BE2C (cell line): ENCODE measurements at regions not wholly inside any gene's neighbourhood (a gene's known extent, or its start where the extent isn't known, plus 50 kb on each side); places are given as distances from the start of the nearest gene placed in this dataset.
"Not testable (repeated sequence)": the region's sequence is repeated elsewhere in the genome, so short reads cannot be mapped to it uniquely, and the experiment has no call there.

ENCODE experiments used
- DNase-seq: peaks from one replicate; pipeline ENCODE4 v3.0.0-alpha.2; 2020
- H3K27me3 ChIP-seq: fragments of 250-450 bp; sonication (Bioruptor Pico); 2 replicates; pipeline ENCODE4 v1.5.1; 2020; ENCODE audit warnings: mild to moderate bottlenecking
- H3K36me3 ChIP-seq: fragments of 250-450 bp; sonication (Bioruptor Pico); 2 replicates; pipeline ENCODE4 v1.5.1; 2020; ENCODE audit warnings: mild to moderate bottlenecking
- H3K4me1 ChIP-seq: fragments of 250-450 bp; sonication (Bioruptor Pico); 2 replicates; pipeline ENCODE4 v1.5.1; 2020
- H3K4me3 ChIP-seq: 2 replicates; pipeline ENCODE4 v1.5.1; 2011; ENCODE audit warnings: low read depth, low read length
- H3K9me3 ChIP-seq: fragments of 250-450 bp; sonication (Bioruptor Pico); 2 replicates; pipeline ENCODE4 v1.5.1; 2020
- TF ChIP-seq, protein P1 (sequence below): IDR thresholded peaks from 2 replicates; pipeline ENCODE4 v1.5.1; 2012; ENCODE audit warnings: mild to moderate bottlenecking, low read depth, low read length

DNA sequence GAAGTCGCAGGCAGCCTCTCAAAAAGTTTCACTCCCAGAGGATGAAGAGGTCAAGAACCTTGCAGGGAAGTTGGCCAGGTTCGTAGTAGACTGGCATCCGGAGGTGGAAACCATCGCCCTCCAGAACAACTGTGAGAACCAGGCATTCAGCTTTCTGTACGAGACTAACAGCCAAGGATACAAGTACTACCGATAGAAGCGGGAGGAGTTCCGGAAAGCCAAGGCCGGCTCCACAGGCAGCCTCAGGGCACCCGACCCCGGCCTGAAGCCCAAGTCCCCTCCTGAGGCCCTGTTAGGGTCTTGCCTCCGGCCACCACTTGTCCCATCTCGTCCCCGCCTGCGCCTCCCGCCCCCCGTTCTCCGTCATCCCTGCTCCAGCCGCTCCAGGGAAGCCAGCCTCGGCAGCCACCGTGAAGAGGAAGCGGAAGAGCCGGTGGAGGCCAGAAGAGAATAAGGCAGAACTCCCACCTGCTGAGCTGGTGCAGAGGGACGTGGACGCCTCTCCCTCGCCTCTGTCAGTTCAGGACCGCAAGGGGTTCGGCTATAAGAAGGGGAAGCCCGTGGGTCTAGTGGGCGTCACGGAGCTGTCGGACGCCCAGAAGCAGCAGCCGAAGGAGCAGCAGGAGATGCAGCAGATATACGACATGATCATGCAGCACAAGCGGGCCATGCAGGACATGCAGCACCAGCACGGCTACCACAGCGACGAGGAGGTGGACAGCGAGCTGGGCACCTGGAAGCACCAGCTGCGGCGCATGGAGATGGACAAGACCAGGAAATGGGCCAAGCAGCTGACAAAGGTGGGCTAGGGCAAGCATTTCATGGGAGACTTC, 366.8 kb upstream of the ATXN7L3B start:
- Histone ChIP-seq H3K27me3 (no peaks in the 10 kb centered on the region), H3K4me3 (no peak overlapping the region), H3K36me3 (no peaks in the 10 kb centered on the region), H3K9me3 (no peaks in the 10 kb centered on the region), H3K4me1 (no peaks in the 10 kb centered on the region)
- DNase-seq: no peak
- TF ChIP-seq, protein P1, sequence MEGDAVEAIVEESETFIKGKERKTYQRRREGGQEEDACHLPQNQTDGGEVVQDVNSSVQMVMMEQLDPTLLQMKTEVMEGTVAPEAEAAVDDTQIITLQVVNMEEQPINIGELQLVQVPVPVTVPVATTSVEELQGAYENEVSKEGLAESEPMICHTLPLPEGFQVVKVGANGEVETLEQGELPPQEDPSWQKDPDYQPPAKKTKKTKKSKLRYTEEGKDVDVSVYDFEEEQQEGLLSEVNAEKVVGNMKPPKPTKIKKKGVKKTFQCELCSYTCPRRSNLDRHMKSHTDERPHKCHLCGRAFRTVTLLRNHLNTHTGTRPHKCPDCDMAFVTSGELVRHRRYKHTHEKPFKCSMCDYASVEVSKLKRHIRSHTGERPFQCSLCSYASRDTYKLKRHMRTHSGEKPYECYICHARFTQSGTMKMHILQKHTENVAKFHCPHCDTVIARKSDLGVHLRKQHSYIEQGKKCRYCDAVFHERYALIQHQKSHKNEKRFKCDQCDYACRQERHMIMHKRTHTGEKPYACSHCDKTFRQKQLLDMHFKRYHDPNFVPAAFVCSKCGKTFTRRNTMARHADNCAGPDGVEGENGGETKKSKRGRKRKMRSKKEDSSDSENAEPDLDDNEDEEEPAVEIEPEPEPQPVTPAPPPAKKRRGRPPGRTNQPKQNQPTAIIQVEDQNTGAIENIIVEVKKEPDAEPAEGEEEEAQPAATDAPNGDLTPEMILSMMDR: no peak

DNA sequence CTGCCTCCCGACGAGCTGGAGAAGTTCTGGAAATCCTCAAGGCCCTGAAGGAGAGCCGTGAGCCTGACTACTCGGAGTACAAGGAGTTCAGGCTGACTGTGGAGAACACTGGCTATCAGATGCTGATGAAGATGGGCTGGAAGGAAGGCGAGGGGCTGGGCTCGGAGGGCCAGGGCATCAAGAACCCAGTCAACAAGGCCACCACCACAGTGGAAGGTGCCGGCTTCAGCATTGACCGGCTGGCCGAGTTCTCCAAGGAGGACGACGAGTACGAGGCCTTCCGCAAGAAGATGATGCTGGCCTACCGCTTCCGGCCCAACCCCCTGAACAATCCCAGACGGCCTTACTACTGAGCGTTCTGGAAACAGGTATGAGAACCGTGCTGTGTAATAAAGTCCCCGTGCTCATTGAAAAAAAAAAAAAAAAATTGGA, 366.1 kb upstream of the ATXN7L3B start:
- TF ChIP-seq, protein P1: no peak
- Histone ChIP-seq H3K4me1 (no peaks in the 10 kb centered on the region), H3K9me3 (no peaks in the 10 kb centered on the region), H3K4me3 (no peak overlapping the region), H3K27me3 (no peaks in the 10 kb centered on the region), H3K36me3 (no peaks in the 10 kb centered on the region)
- no peak for DNase-seq

GRCh38 chr12:74174961-74175360, 362.7 kb upstream of the ATXN7L3B start:
- not testable (repeated sequence) for H3K9me3 ChIP-seq, DNase-seq, H3K27me3 ChIP-seq, H3K36me3 ChIP-seq, H3K4me1 ChIP-seq, H3K4me3 ChIP-seq

DNA sequence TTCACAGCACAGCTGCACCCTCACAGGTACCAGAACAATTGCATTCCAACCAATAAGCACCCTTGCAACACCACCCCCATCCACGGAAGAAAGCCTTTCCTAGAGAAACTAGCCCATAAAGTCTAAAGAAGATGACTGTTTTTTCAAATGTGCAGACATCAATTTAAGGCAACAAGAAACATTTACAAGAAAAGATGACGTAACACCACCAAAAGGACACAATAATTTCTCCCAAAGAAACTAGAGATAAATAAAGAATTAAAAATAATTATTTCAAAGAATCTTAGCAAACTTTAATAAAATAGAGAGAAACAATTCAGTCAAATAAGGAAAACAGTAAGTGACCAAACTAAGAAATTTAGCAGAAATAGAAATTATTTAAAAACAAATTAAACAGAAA, 352.3 kb upstream of the ATXN7L3B start:
- TF ChIP-seq, protein P1: no peak
- H3K36me3 ChIP-seq: no peaks in the 10 kb centered on the region
- H3K4me1 ChIP-seq: no peaks in the 10 kb centered on the region
- H3K4me3 ChIP-seq: no peak overlapping the region
- no peaks in the 10 kb centered on the region for H3K27me3 ChIP-seq
- DNase-seq: no peak
- H3K9me3 ChIP-seq: no peaks in the 10 kb centered on the region

- H3K36me3 ChIP-seq: no peaks in the 10 kb centered on the region
- H3K27me3 ChIP-seq: no peaks in the 10 kb centered on the region
- TF ChIP-seq, protein P1: no peak
- H3K4me3 ChIP-seq: no peak overlapping the region
- H3K9me3 ChIP-seq: no peaks in the 10 kb centered on the region
- H3K4me1 ChIP-seq: no peaks in the 10 kb centered on the region
- DNase-seq: no peak
Observed at GRCh38 chr12:74193191-74193590, 344.4 kb upstream of the ATXN7L3B start.

DNA sequence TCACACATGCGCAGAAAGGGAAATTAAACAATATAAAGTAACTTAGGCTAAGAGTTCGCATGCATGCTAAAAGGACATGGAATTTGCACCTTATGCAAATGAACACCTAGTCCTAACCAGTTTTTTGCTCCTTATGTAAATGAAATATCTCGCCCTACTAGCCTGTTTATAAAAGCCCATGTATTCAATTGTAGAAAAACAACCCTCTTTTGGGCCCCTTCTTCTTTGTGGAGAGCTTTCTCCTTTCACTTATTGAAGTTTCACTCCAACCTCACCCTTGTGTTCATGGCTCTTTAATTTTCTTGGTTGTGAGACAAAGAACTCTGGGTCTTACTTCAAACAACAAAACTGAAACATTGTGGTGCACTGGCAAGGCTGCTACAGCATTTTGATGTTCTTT, 333.4 kb upstream of the ATXN7L3B start:
- H3K27me3 ChIP-seq: no peaks in the 10 kb centered on the region
- no peaks in the 10 kb centered on the region for H3K9me3 ChIP-seq
- no peak overlapping the region for H3K4me3 ChIP-seq
- H3K4me1 ChIP-seq: no peaks in the 10 kb centered on the region
- H3K36me3 ChIP-seq: no peaks in the 10 kb centered on the region
- no peak for DNase-seq
- TF ChIP-seq, protein P1: no peak
